Activated naive CD8-positive, alpha-beta T cell treated with anti-CD3 and anti-CD28 coated beads for 36 hours (primary cell): ENCODE measurements at regions not wholly inside any gene's neighbourhood (a gene's known extent, or its start where the extent isn't known, plus 50 kb on each side); places are given as distances from the start of the nearest gene placed in this dataset.

Experiments used
- DNase-seq: peaks from one replicate; pipeline ENCODE4 v3.0.0; 2021
- H3K27ac Mint-ChIP-seq: one replicate; pipeline ENCODE4 v1.8.0; 2022; ENCODE audit warnings: mild to moderate bottlenecking, moderate library complexity, mixed read lengths
- H3K27me3 Mint-ChIP-seq: one replicate; pipeline ENCODE4 v1.8.0; 2022; ENCODE audit warnings: mild to moderate bottlenecking, mixed read lengths
- H3K36me3 Mint-ChIP-seq: one replicate; pipeline ENCODE4 v1.8.0; 2021; ENCODE audit warnings: mild to moderate bottlenecking, mixed read lengths
- H3K4me1 Mint-ChIP-seq: one replicate; pipeline ENCODE4 v1.8.0; 2021; ENCODE audit warnings: mixed read lengths
- H3K4me3 Mint-ChIP-seq: one replicate; pipeline ENCODE4 v1.8.0; 2022; ENCODE audit warnings: mild to moderate bottlenecking, moderate library complexity, mixed read lengths
- H3K9me3 Mint-ChIP-seq: one replicate; pipeline ENCODE4 v1.8.0; 2022; ENCODE audit warnings: mixed read lengths

- Mint-ChIP-seq H3K4me1 (peaks cover 3% of the 10 kb centered on the region), H3K27me3 (no peaks in the 10 kb centered on the region), H3K36me3 (no peaks in the 10 kb centered on the region), H3K4me3 (no peak overlapping the region), H3K27ac (no peak overlapping the region), H3K9me3 (no peaks in the 10 kb centered on the region)
- DNase-seq: no peak
These were observed 304.0 kb downstream of the SPRY2 start for GRCh38 chr13:80036845-80037504.

DNA sequence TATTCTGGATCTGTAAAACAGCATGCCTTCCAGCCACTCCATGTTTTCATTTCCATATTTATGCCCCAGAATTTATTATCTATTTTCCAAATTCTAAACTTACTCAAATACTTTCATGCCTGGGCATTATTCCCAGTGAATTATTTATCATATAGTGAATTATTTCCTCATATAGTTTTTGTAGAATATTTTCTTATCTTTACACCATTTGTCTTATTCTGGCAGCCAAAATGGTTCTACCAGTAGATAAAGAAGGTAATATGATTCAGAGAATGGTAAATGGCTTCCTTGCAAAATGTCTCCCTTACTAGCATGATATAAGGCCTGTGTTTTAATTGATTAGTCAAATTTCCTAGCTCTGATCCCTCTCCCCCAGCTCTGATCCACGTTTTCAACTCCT, 305.8 kb downstream of the SPRY2 start:
- H3K27me3 Mint-ChIP-seq: no peaks in the 10 kb centered on the region

DNA sequence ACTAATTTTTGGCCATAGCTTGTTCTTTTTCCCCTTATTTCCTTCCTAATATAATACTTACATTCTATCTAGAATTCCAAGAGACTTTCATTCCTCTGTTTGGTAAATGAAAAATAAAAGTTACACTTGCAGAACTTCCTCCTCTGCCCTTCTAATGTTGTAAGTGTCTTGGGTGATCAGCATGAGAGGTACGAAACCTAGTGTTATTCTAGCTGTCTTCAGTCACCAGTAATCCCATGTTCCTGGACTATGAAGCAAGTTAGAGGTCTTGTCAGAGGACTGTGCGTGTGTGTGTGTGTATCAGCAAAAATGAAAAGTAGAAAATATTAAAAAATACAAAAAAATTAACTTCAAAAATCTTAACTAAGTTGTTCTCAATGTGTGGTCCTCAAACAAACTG, 307.0 kb downstream of the SPRY2 start:
- H3K27me3 Mint-ChIP-seq: no peaks in the 10 kb centered on the region
- H3K4me3 Mint-ChIP-seq: no peak overlapping the region
- no peaks in the 10 kb centered on the region for H3K36me3 Mint-ChIP-seq
- H3K27ac Mint-ChIP-seq: no peak overlapping the region
- peaks cover 2% of the 10 kb centered on the region for H3K4me1 Mint-ChIP-seq
- no peak for DNase-seq
- H3K9me3 Mint-ChIP-seq: no peaks in the 10 kb centered on the region

More for the DNA sequence above, 305.8 kb downstream of the SPRY2 start:
- peaks cover 3% of the 10 kb centered on the region for H3K4me1 Mint-ChIP-seq
- no peak for DNase-seq
- no peaks in the 10 kb centered on the region for H3K36me3 Mint-ChIP-seq
- H3K27ac Mint-ChIP-seq: no peak overlapping the region
- H3K9me3 Mint-ChIP-seq: no peaks in the 10 kb centered on the region
- H3K4me3 Mint-ChIP-seq: no peak overlapping the region

- Mint-ChIP-seq H3K36me3 (no peaks in the 10 kb centered on the region), H3K27me3 (no peaks in the 10 kb centered on the region), H3K9me3 (no peaks in the 10 kb centered on the region), H3K4me3 (no peak overlapping the region), H3K27ac (no peak overlapping the region), H3K4me1 (no peaks in the 10 kb centered on the region)
- no peak for DNase-seq
These were observed 307.6 kb downstream of the SPRY2 start for GRCh38 chr13:80033286-80033685.

DNA sequence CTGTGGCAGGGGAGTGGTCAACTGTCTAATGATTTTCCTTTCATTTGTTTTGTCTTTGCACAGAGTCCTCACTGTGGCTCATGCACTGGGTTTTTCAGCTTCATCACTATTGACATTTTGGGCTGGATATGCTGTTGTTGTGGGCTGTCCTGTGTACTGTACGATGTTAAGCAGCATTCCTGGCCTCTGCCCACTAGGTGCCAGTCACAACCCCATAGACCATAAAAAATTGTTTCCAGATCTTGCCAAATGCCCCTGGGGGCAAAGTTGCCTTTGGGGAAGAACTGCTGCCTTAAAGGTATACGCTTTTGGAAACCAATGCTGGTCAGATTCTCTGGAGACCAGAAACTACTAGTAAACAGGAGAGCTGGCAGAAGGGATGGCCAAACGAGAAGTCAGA, 310.4 kb downstream of the SPRY2 start:
- H3K36me3 Mint-ChIP-seq: no peaks in the 10 kb centered on the region
- H3K4me1 Mint-ChIP-seq: no peaks in the 10 kb centered on the region
- no peak overlapping the region for H3K4me3 Mint-ChIP-seq
- no peaks in the 10 kb centered on the region for H3K9me3 Mint-ChIP-seq
- no peaks in the 10 kb centered on the region for H3K27me3 Mint-ChIP-seq
- DNase-seq: no peak
- H3K27ac Mint-ChIP-seq: no peak overlapping the region

GRCh38 chr13:80029170-80029569, 311.8 kb downstream of the SPRY2 start:
- H3K27ac Mint-ChIP-seq: no peak overlapping the region

GRCh38 chr13:80022146-80022545, 318.8 kb downstream of the SPRY2 start:
- H3K9me3 Mint-ChIP-seq: peaks cover 1% of the 10 kb centered on the region
- no peaks in the 10 kb centered on the region for H3K36me3 Mint-ChIP-seq
- H3K27me3 Mint-ChIP-seq: no peaks in the 10 kb centered on the region
- no peaks in the 10 kb centered on the region for H3K4me1 Mint-ChIP-seq
- H3K4me3 Mint-ChIP-seq: no peak overlapping the region
- no peak overlapping the region for H3K27ac Mint-ChIP-seq
- DNase-seq: no peak

More at GRCh38 chr13:80029170-80029569, 311.8 kb downstream of the SPRY2 start:
- no peaks in the 10 kb centered on the region for H3K27me3 Mint-ChIP-seq
- no peaks in the 10 kb centered on the region for H3K4me1 Mint-ChIP-seq
- DNase-seq: no peak
- H3K4me3 Mint-ChIP-seq: no peak overlapping the region
- no peaks in the 10 kb centered on the region for H3K36me3 Mint-ChIP-seq
- H3K9me3 Mint-ChIP-seq: no peaks in the 10 kb centered on the region

DNA sequence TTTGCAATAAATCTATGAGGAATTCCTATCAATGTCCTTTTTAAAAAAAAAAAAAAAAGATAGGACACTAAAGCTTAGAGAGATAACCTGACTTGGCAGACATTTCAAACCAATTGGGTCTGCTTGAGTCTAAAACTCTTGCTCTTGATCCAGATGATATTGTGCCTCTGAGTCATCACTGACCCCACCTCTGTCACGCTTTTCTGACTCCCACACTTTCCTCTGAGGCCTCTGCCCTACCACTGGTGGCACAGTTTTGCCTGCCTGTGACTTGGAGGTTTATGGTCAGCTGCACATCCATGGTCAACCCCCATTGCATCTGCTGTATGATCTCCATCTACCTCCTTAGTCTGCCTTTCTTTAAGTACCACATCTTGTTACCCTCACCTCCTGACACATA, 328.7 kb downstream of the SPRY2 start:
- H3K36me3 Mint-ChIP-seq: no peaks in the 10 kb centered on the region
- H3K27me3 Mint-ChIP-seq: peaks cover 3% of the 10 kb centered on the region
- H3K4me1 Mint-ChIP-seq: no peaks in the 10 kb centered on the region

DNA sequence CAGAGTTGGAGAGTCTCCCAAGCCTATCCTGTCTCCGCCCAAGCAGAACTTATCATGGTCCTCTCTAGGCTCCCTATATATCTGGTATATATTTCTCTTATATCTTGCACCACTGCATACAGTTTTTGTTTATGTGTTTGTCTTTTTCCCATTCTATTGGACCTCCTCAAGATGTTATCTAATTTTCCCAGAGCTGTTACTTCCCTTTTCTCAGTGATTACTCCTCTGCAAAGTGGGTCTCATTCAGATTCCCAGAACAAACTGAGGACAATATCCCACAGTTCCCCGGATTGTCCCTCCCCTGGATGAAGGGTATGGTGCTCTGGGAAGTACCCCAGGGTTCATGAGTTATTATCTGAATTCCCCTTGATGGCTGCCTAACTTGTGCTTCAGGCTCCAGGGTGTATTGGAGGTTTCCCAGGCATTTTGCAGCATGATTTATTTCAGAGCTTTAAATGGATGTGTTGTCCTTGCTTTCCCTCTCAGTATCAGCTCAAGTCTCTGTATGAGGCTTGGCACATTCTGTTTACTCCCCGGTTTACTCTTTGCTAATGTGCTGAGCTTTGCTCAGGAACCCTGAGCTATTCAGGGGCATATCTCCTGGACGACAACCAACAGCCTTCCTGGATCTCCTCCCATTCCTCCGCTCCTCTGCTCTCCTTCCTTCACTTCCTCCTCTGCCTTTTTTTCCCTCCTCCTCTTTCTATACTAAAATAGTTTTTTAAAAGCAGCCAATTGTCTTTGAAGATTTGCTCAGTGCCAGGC, 329.3 kb downstream of the SPRY2 start:
- Mint-ChIP-seq H3K4me3 (no peak overlapping the region), H3K27ac (no peak overlapping the region), H3K36me3 (no peaks in the 10 kb centered on the region), H3K9me3 (peaks cover 2% of the 10 kb centered on the region), H3K27me3 (peaks cover 3% of the 10 kb centered on the region), H3K4me1 (no peaks in the 10 kb centered on the region)
- no peak for DNase-seq

More for the DNA sequence above, 328.7 kb downstream of the SPRY2 start:
- no peak overlapping the region for H3K27ac Mint-ChIP-seq
- peaks cover 6% of the 10 kb centered on the region for H3K9me3 Mint-ChIP-seq
- no peak overlapping the region for H3K4me3 Mint-ChIP-seq
- no peak for DNase-seq

DNA sequence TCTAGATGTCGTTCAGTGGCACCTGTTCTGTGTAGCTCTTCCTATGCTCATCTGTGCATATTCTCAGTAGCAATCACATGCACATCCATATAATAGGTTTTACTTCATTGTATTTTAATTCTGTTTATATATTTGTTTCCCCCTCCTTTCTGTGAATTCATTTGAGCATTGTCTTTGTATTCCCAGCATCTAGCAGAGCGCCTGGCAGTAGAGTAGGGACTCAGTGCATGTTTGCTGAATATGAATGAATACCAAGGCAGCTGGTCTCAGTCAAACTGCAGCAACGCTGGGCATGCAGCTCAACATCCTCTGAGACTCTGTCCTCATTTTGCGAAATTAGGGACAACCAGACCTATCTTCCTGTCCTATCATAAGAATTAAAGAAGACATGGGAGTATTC, 330.1 kb downstream of the SPRY2 start:
- H3K36me3 Mint-ChIP-seq: no peaks in the 10 kb centered on the region
- H3K9me3 Mint-ChIP-seq: peaks cover 2% of the 10 kb centered on the region
- no peak overlapping the region for H3K27ac Mint-ChIP-seq
- DNase-seq: no peak
- H3K4me3 Mint-ChIP-seq: no peak overlapping the region
- peaks cover 3% of the 10 kb centered on the region for H3K27me3 Mint-ChIP-seq
- H3K4me1 Mint-ChIP-seq: no peaks in the 10 kb centered on the region

- Mint-ChIP-seq H3K9me3 (peaks cover 2% of the 10 kb centered on the region), H3K36me3 (no peaks in the 10 kb centered on the region), H3K27me3 (peaks cover 3% of the 10 kb centered on the region), H3K4me1 (no peaks in the 10 kb centered on the region), H3K27ac (no peak overlapping the region), H3K4me3 (no peak overlapping the region)
- no peak for DNase-seq
These were observed 330.6 kb downstream of the SPRY2 start for GRCh38 chr13:80010286-80010831.

DNA sequence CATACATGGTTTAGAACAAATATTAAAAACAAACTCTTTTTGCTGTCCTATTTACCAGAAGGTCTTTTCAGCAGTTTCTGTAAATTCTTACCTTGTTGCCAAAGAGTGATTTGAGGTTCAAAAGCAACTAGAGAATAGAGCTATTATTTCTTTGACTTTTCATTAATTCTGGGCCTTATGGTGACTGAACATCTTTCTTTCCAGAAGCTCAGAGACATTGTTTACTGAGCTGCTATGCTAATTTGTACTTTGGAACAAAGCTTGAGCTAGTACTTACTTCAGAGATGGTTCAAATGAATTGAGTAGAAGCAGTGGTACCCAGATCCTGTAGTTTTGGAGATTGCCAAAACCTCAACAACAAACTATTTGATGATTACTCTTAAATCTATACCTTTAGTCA, 331.2 kb downstream of the SPRY2 start:
- H3K27me3 Mint-ChIP-seq: peaks cover 3% of the 10 kb centered on the region
- DNase-seq: no peak
- no peaks in the 10 kb centered on the region for H3K4me1 Mint-ChIP-seq
- H3K9me3 Mint-ChIP-seq: peaks cover 3% of the 10 kb centered on the region
- no peak overlapping the region for H3K4me3 Mint-ChIP-seq
- H3K27ac Mint-ChIP-seq: no peak overlapping the region
- no peaks in the 10 kb centered on the region for H3K36me3 Mint-ChIP-seq

DNA sequence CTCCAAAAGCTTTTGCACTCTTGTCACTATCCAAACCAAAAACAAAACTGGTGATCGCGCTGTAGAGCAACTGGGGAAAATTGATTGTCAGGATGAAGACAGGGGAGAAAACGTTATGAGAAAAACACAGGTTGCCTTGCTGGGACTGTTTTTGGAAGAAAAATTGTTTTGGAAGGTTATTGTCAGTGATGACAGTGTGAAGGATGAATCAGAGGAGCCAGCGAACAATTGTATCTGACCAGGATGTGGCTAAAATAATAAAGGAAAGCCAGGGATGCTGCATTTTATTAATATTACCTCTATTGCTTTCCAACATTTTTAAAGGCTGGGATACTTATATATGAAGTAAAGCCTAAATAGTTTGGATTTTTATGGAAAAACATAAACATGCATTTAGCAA, 334.0 kb downstream of the SPRY2 start:
- H3K9me3 Mint-ChIP-seq: peaks cover 1% of the 10 kb centered on the region
- DNase-seq: no peak
- H3K4me3 Mint-ChIP-seq: no peak overlapping the region
- H3K4me1 Mint-ChIP-seq: no peaks in the 10 kb centered on the region
- no peaks in the 10 kb centered on the region for H3K27me3 Mint-ChIP-seq
- no peak overlapping the region for H3K27ac Mint-ChIP-seq
- no peaks in the 10 kb centered on the region for H3K36me3 Mint-ChIP-seq

GRCh38 chr13:80001510-80001842, 339.4 kb downstream of the SPRY2 start:
- Mint-ChIP-seq H3K36me3 (no peaks in the 10 kb centered on the region), H3K9me3 (peaks cover 1% of the 10 kb centered on the region), H3K4me3 (no peak overlapping the region), H3K4me1 (no peaks in the 10 kb centered on the region), H3K27me3 (no peaks in the 10 kb centered on the region), H3K27ac (no peak overlapping the region)
- DNase-seq: no peak

GRCh38 chr13:80000684-80001509, 340.0 kb downstream of the SPRY2 start:
- Mint-ChIP-seq H3K27ac (no peak overlapping the region), H3K9me3 (peaks cover 1% of the 10 kb centered on the region), H3K36me3 (no peaks in the 10 kb centered on the region), H3K27me3 (no peaks in the 10 kb centered on the region), H3K4me3 (no peak overlapping the region), H3K4me1 (no peaks in the 10 kb centered on the region)
- no peak for DNase-seq
